GM21526 (cell line): ENCODE measurements at regions not wholly inside any gene's neighbourhood (a gene's known extent, or its start where the extent isn't known, plus 50 kb on each side); places are given as distances from the start of the nearest gene placed in this dataset.

Experiments
- ATAC-seq: cut with Tn5 transposase; IDR thresholded peaks from one replicate; pipeline ENCODE4 v1.9.1; 2021; ENCODE audit warnings: moderate library complexity; ENCODE audit not compliant: unreplicated experiment, low FRiP score

DNA sequence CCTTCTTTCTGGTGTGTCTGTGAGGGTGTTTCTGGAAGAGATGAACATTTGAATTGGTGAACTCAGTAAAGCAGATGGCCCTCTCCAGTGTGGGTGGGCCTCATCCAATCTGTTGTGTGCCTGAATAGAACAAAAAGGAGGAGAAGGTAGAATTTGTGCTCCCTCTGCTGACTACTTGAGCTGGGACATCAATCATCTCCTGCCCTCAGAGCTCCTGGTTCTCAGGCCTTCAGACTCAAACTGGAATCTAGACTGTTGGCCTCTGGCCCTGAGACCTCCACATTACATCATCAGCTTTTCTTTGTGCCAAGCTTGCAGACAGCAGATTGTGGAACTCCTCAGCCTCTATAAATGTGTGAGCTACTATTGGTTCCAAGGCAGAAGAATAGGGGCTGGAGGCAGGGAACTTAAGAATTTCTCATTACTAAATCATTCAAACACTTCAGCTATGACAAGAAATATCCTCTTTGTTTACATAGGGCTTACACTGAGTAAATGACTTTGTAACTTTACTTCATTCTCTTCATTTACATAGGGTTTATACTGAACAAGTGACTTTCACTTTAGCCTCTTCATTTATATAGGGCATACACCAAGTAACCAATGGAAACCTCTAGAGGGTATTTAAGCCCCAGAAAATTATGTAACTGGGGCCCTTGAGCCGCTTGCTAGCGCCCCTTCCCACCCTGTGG, 86.9 kb upstream of the NWD2 start:
- no peak for ATAC-seq

DNA sequence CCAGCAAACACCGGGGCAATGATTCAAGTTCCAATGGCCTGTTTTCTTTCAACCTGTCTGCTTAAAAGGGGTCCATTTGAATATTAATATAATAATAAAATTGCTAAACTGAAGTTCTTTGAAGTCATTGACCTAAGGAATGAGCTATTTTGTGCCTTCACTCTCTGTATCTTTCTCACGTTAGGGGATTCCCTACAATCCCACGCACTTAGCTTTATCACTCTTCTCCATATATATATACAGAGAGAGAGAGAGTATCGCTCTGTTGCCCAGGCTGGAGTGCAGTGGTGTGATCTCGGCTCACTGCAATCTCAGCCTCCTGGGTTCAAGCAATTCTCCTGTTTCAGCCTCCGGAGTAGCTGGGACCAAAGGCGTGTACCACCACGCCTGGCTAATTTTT, 83.9 kb upstream of the NWD2 start:
- ATAC-seq: no peak

DNA sequence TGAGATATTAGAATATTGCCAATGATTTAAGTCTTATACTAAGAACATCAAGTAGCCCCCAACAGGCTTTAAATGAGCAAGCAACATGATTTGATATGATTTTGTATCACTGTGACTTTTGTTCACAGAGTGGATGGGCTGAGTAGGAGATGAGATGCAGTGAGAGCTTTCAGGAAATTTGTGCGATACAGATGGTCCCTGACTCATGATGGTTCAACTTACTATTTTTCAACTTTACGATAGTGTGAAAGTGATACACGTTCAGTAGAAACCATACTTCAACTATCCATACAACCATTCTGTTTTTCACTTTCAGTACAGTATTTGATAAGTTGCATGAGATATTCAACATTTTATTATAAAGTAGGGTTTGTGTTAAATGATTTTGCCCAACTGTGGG, 78.7 kb upstream of the NWD2 start:
- ATAC-seq: no peak

DNA sequence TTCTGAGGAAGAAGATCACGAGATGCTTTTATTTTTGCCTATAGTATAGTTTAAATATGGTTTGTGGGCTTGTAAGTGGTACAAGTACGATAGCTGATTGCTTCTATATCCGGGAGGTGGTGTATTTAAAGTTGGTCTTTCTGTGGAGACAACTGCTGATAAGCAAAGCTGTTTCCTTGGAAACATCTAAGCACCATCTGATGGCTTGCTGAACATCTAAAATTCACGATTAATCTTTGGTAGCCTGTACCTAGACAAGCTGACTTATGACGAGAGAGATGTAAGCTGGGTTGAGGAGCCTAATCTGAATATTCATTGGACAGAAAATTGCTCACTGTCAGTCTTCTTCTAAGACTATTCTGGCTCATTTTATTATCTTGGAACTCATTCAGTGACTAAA, 74.6 kb upstream of the NWD2 start:
- ATAC-seq: no peak

DNA sequence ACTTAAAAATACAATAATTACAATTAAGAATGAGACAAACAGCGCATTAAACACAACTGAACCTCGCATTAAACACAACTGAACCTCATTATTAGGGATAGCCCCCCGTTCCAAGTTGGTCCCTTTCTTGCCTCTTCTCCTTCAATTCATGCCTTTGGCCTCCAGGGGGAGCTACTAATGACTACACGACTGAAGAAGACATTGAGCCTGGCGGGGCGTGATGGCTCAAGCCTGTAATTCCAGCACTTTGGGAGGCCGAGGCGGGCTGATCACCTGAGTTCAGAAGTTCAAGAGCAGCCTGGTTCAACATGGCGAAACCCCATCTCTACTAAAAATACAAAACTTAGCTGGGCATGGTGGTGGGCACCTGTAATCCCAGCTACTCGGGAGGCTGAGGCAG, 56.4 kb upstream of the NWD2 start:
- no peak for ATAC-seq
